ENCODE measurements at regions not wholly inside any gene's neighbourhood (a gene's known extent, or its start where the extent isn't known, plus 50 kb on each side); places are given as distances from the start of the nearest gene placed in this dataset.
"Not testable (repeated sequence)": the region's sequence is repeated elsewhere in the genome, so short reads cannot be mapped to it uniquely, and the experiment has no call there.

GRCh38 chr5:104345222-104346016 lies 782.8 kb upstream of the NUDT12 start:
- no peak for DNase-seq (ENCODE audit: low spot score)

GRCh38 chr5:104344809-104345208 lies 782.2 kb upstream of the NUDT12 start:
- no peak for DNase-seq (ENCODE audit: low spot score)

GRCh38 chr5:104327801-104328200 lies 765.2 kb upstream of the NUDT12 start:
- DNase-seq (ENCODE audit: low spot score): no peak

- DNase-seq (ENCODE audit: low spot score): no peak
Measured at GRCh38 chr5:104326966-104327365, 764.4 kb upstream of the NUDT12 start.

GRCh38 chr5:104325356-104325755 lies 762.8 kb upstream of the NUDT12 start:
- DNase-seq (ENCODE audit: low spot score): no peak

GRCh38 chr5:104316676-104317075 lies 754.1 kb upstream of the NUDT12 start:
- not testable (repeated sequence) for DNase-seq (ENCODE audit: low spot score)

GRCh38 chr5:104312481-104312880 lies 749.9 kb upstream of the NUDT12 start:
- no peak for DNase-seq (ENCODE audit: low spot score)

GRCh38 chr5:104305602-104306001 lies 743.0 kb upstream of the NUDT12 start:
- no peak for DNase-seq (ENCODE audit: low spot score)

GRCh38 chr5:104299998-104300706 lies 737.6 kb upstream of the NUDT12 start:
- DNase-seq (ENCODE audit: low spot score): no peak

- no peak for DNase-seq (ENCODE audit: low spot score)
Measured at GRCh38 chr5:104298518-104298917, 735.9 kb upstream of the NUDT12 start.

- DNase-seq (ENCODE audit: low spot score): no peak
Measured at GRCh38 chr5:104297076-104297475, 734.5 kb upstream of the NUDT12 start.

- no peak for DNase-seq (ENCODE audit: low spot score)
Measured at GRCh38 chr5:104295991-104296390, 733.4 kb upstream of the NUDT12 start.

- DNase-seq (ENCODE audit: low spot score): no peak
Measured at GRCh38 chr5:104283136-104283535, 720.5 kb upstream of the NUDT12 start.

- no peak for DNase-seq (ENCODE audit: low spot score)
Measured at GRCh38 chr5:104273725-104274124, 711.1 kb upstream of the NUDT12 start.

GRCh38 chr5:104267320-104268015 lies 704.9 kb upstream of the NUDT12 start:
- no peak for DNase-seq (ENCODE audit: low spot score)

- DNase-seq (ENCODE audit: low spot score): no peak
Measured at GRCh38 chr5:104266161-104266560, 703.6 kb upstream of the NUDT12 start.

- DNase-seq (ENCODE audit: low spot score): peak; percentile 64
Measured at GRCh38 chr5:104265531-104266140, 703.0 kb upstream of the NUDT12 start.

GRCh38 chr5:104247260-104247659 lies 684.7 kb upstream of the NUDT12 start:
- no peak for DNase-seq (ENCODE audit: low spot score)

GRCh38 chr5:104241046-104241445 lies 678.5 kb upstream of the NUDT12 start:
- DNase-seq (ENCODE audit: low spot score): no peak

GRCh38 chr5:104237586-104237985 lies 675.0 kb upstream of the NUDT12 start:
- no peak for DNase-seq (ENCODE audit: low spot score)

GRCh38 chr5:104223885-104224773 lies 661.5 kb upstream of the NUDT12 start:
- no peak for DNase-seq (ENCODE audit: low spot score)
